ENCODE measurements at regions not wholly inside any gene's neighbourhood (a gene's known extent, or its start where the extent isn't known, plus 50 kb on each side); places are given as distances from the start of the nearest gene placed in this dataset.

GRCh38 chrX:55841962-55842752 is 124.6 kb downstream of the RRAGB start:
- no peak for TF ChIP-seq CTCF (IDR thresholded peaks at IDR 0.05)
- TF ChIP-seq POLR2A (IDR thresholded peaks at IDR 0.05): no peak
- TF ChIP-seq POLR2AphosphoS5 (IDR thresholded peaks at IDR 0.05): no peak
